RPMI7951 (cell line): ENCODE measurements at regions not wholly inside any gene's neighbourhood (a gene's known extent, or its start where the extent isn't known, plus 50 kb on each side); places are given as distances from the start of the nearest gene placed in this dataset.
A peak's percentile ranks its signal among the peaks of the same experiment; 100 is the strongest.

Experiments used
- DNase-seq: peaks from one replicate; pipeline ENCODE4 v3.0.0-alpha.2; 2012; ENCODE audit warnings: low read depth

- no peak for DNase-seq
These were observed 56.3 kb downstream of the SLC24A2 start for GRCh38 chr9:19732441-19732951.

GRCh38 chr9:19728101-19728500 lies 60.7 kb downstream of the SLC24A2 start:
- DNase-seq = no peak

GRCh38 chr9:19725970-19726369 lies 62.9 kb downstream of the SLC24A2 start:
- no peak for DNase-seq

GRCh38 chr9:19720377-19720776 lies 68.5 kb downstream of the SLC24A2 start:
- peak; percentile 7 for DNase-seq

- no peak for DNase-seq
These were observed 85.1 kb downstream of the SLC24A2 start for GRCh38 chr9:19703702-19704101.

GRCh38 chr9:19701991-19702390 lies 86.8 kb downstream of the SLC24A2 start:
- no peak for DNase-seq

- no peak for DNase-seq
These were observed 87.6 kb downstream of the SLC24A2 start for GRCh38 chr9:19701274-19701673.

GRCh38 chr9:19700699-19701098 lies 88.1 kb downstream of the SLC24A2 start:
- no peak for DNase-seq

GRCh38 chr9:19699756-19700155 lies 89.1 kb downstream of the SLC24A2 start:
- no peak for DNase-seq

GRCh38 chr9:19698960-19699359 lies 89.9 kb downstream of the SLC24A2 start:
- DNase-seq = no peak

GRCh38 chr9:19694601-19695000 lies 94.2 kb downstream of the SLC24A2 start:
- no peak for DNase-seq

GRCh38 chr9:19690128-19690527 lies 98.7 kb downstream of the SLC24A2 start:
- DNase-seq = no peak

GRCh38 chr9:19689328-19690101 lies 99.3 kb downstream of the SLC24A2 start:
- no peak for DNase-seq

GRCh38 chr9:19683715-19684114 lies 105.1 kb downstream of the SLC24A2 start:
- DNase-seq = no peak

GRCh38 chr9:19682397-19682796 lies 106.4 kb downstream of the SLC24A2 start:
- no peak for DNase-seq

- DNase-seq = no peak
These were observed 107.0 kb downstream of the SLC24A2 start for GRCh38 chr9:19681846-19682245.

GRCh38 chr9:19677924-19678323 lies 110.9 kb downstream of the SLC24A2 start:
- no peak for DNase-seq

- no peak for DNase-seq
These were observed 113.3 kb downstream of the SLC24A2 start for GRCh38 chr9:19675492-19675891.

- DNase-seq = no peak
These were observed 122.3 kb downstream of the SLC24A2 start for GRCh38 chr9:19666575-19666974.

- no peak for DNase-seq
These were observed 123.5 kb downstream of the SLC24A2 start for GRCh38 chr9:19665146-19665863.

- DNase-seq = no peak
These were observed 125.3 kb downstream of the SLC24A2 start for GRCh38 chr9:19663570-19663969.

GRCh38 chr9:19662213-19662612 lies 126.6 kb downstream of the SLC24A2 start:
- DNase-seq = no peak

- no peak for DNase-seq
These were observed 128.8 kb downstream of the SLC24A2 start for GRCh38 chr9:19660019-19660418.
